ENCODE measurements at regions not wholly inside any gene's neighbourhood (a gene's known extent, or its start where the extent isn't known, plus 50 kb on each side); places are given as distances from the start of the nearest gene placed in this dataset.
"Not testable (repeated sequence)": the region's sequence is repeated elsewhere in the genome, so short reads cannot be mapped to it uniquely, and the experiment has no call there.

DNA sequence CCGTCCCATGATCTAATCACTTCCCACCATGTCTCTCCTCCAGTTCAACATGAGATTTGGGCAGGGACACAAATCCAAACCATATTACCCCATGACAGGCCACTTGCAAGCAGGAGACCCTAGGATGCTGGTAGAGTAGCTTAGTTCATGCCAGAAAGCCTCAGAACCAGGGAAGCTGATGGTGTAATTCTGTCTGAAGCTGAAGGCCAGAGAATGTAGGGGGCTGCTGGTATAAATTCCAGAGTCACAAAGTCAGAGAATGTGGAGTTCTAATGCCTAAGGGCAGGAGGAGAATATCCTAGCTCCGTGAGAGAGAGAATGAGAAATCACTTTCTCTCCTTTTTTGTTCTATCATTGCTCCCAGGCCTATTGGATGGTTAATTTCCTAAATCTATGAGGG, 90.3 kb upstream of the IMPG1 start:
- no peak overlapping the region for H2BK12ac ChIP-seq (ENCODE audit: insufficient read length, low read depth, low read length)

DNA sequence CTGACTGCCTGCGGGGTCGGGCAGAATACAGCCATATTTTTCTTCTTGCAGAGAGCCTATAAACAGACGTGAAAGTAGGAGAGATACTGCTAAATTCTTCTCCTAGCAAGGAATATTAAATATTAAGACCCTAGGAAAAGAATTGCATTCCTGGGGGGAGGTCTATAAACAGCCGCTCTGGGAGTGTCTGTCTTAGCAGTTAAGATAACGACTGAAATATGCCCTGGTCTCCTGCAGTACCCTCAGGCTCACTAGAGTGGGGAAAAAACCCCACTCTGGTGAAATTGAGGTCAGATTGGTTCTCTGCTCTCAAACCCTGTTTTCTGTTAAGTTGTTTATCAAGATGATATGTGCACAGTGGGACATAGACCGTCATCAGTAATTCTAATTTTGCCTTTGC, 85.3 kb upstream of the IMPG1 start:
- not testable (repeated sequence) for H3K27me3 Mint-ChIP-seq (ENCODE audit: low read depth); H3K79me1 ChIP-seq (ENCODE audit: insufficient read depth, low read depth, low read length, poor library complexity, severe bottlenecking); H3K4me1 ChIP-seq (ENCODE audit: insufficient read depth, low read length); H4K5ac ChIP-seq (ENCODE audit: insufficient read length, low read depth, low read length); H2BK15ac ChIP-seq (ENCODE audit: low read depth, low read length); H3K14ac ChIP-seq (ENCODE audit: insufficient read depth, low read length); H3K56ac ChIP-seq (ENCODE audit: insufficient read length, low read depth, low read length); H3K79me2 ChIP-seq (ENCODE audit: insufficient read depth, low read length); H4K8ac ChIP-seq (replicated peaks; ENCODE audit: insufficient read length, low read depth, low read length); DNase-seq; H3K23me2 ChIP-seq (ENCODE audit: insufficient read length, low read depth, low read length, poor library complexity, severe bottlenecking); H3K4me2 ChIP-seq (ENCODE audit: insufficient read depth, insufficient read length, low read length); H3K27me3 ChIP-seq (ENCODE audit: insufficient read depth, low read length); H3K23ac ChIP-seq (ENCODE audit: insufficient read length, low read depth, low read length); H3K9ac ChIP-seq (ENCODE audit: extremely low read depth, insufficient read length, low read length); H3T11ph ChIP-seq (ENCODE audit: low read length); H3K4ac ChIP-seq (ENCODE audit: low read depth, low read length); H2AK5ac ChIP-seq (ENCODE audit: insufficient read length, low read length); H2BK5ac ChIP-seq (ENCODE audit: insufficient read length, low read length); H3K4me1 Mint-ChIP-seq; H4K91ac ChIP-seq (ENCODE audit: insufficient read length, low read depth, low read length); H2AFZ ChIP-seq (ENCODE audit: low read length); H3K4me3 Mint-ChIP-seq; H2BK120ac ChIP-seq (ENCODE audit: low read depth, low read length, poor library complexity, severe bottlenecking); H3K27ac ChIP-seq (ENCODE audit: insufficient read length, low read depth, low read length); H2BK12ac ChIP-seq (ENCODE audit: insufficient read length, low read depth, low read length); H3K9me3 ChIP-seq (ENCODE audit: control insufficient read depth, low read depth, low read length); H4K20me1 ChIP-seq (ENCODE audit: control insufficient read depth, insufficient read depth, insufficient read length); H3K27ac Mint-ChIP-seq; H2BK20ac ChIP-seq (ENCODE audit: low read depth, low read length, poor library complexity, severe bottlenecking); H3K18ac ChIP-seq (ENCODE audit: insufficient read length, low read depth, low read length)
- H3K36me3 Mint-ChIP-seq (ENCODE audit: insufficient read depth in 1 of 3, low read depth in 3 of 3): peaks cover 9 to 18% (median 13%) of the 10 kb centered on the region in 3 experiments; a peak in 6 of 7 replicates
- no CpG with 5 or more reads among the region's 6 CpGs for WGBS (ENCODE audit: extremely low coverage, insufficient read length, low lambda C conversion rate)
- H3K9me3 Mint-ChIP-seq: peaks cover 22% of the 10 kb centered on the region in 2 experiments

More for the DNA sequence above, 90.3 kb upstream of the IMPG1 start:
- Mint-ChIP-seq H3K4me1 (no peaks in the 10 kb centered on the region), H3K4me3 (no peak overlapping the region), H3K27ac (no peak overlapping the region; a peak in 1 of 7 replicates), H3K27me3 (ENCODE audit: low read depth) (peaks cover 1% of the 10 kb centered on the region; the same call in 1 of the 2 replicates), H3K36me3 (ENCODE audit: insufficient read depth in 1 of 3, low read depth in 3 of 3) (peaks cover 9 to 11% (median 10%) of the 10 kb centered on the region in 3 experiments), H3K9me3 (peaks cover 19 to 22% of the 10 kb centered on the region in 2 experiments)
- no peaks in the 10 kb centered on the region; the same call in 1 of the 2 replicates for H3K27me3 ChIP-seq (ENCODE audit: insufficient read depth, low read length)
- no peaks in the 10 kb centered on the region for H3K23me2 ChIP-seq (ENCODE audit: insufficient read length, low read depth, low read length, poor library complexity, severe bottlenecking)
- no peak overlapping the region for H4K91ac ChIP-seq (ENCODE audit: insufficient read length, low read depth, low read length)
- no peak overlapping the region for H4K5ac ChIP-seq (ENCODE audit: insufficient read length, low read depth, low read length)
- H3K27ac ChIP-seq (ENCODE audit: insufficient read length, low read depth, low read length): no peak overlapping the region
- H3K9me3 ChIP-seq (ENCODE audit: control insufficient read depth, low read depth, low read length): no peaks in the 10 kb centered on the region
- H2BK5ac ChIP-seq (ENCODE audit: insufficient read length, low read length): no peak overlapping the region
- H3K79me2 ChIP-seq (ENCODE audit: insufficient read depth, low read length): no peaks in the 10 kb centered on the region
- H3K4me2 ChIP-seq (ENCODE audit: insufficient read depth, insufficient read length, low read length): no peak overlapping the region
- H3K18ac ChIP-seq (ENCODE audit: insufficient read length, low read depth, low read length): no peak overlapping the region
- no peak overlapping the region for H3T11ph ChIP-seq (ENCODE audit: low read length)
- no peaks in the 10 kb centered on the region for H3K79me1 ChIP-seq (ENCODE audit: insufficient read depth, low read depth, low read length, poor library complexity, severe bottlenecking)
- H3K4me1 ChIP-seq (ENCODE audit: insufficient read depth, low read length): no peaks in the 10 kb centered on the region
- no peak overlapping the region for H4K8ac ChIP-seq (replicated peaks; ENCODE audit: insufficient read length, low read depth, low read length)
- no peak overlapping the region for H2AFZ ChIP-seq (ENCODE audit: low read length)
- no CpG with 5 or more reads among the region's 2 CpGs for WGBS (ENCODE audit: extremely low coverage, insufficient read length, low lambda C conversion rate)
- no peak overlapping the region for H2BK120ac ChIP-seq (ENCODE audit: low read depth, low read length, poor library complexity, severe bottlenecking)
- H2BK15ac ChIP-seq (ENCODE audit: low read depth, low read length): no peak overlapping the region
- no peak overlapping the region for H3K23ac ChIP-seq (ENCODE audit: insufficient read length, low read depth, low read length)
- TF ChIP-seq CTCF (conservative IDR thresholded peaks at IDR 0.05): no peak
- no peak overlapping the region for H3K9ac ChIP-seq (ENCODE audit: extremely low read depth, insufficient read length, low read length)
- H3K56ac ChIP-seq (ENCODE audit: insufficient read length, low read depth, low read length): no peak overlapping the region
- no peak overlapping the region for H2AK5ac ChIP-seq (ENCODE audit: insufficient read length, low read length)
- H4K20me1 ChIP-seq (ENCODE audit: control insufficient read depth, insufficient read depth, insufficient read length): no peaks in the 10 kb centered on the region
- H3K14ac ChIP-seq (ENCODE audit: insufficient read depth, low read length): no peak overlapping the region
- H2BK20ac ChIP-seq (ENCODE audit: low read depth, low read length, poor library complexity, severe bottlenecking): no peak overlapping the region
- no peak for DNase-seq
- no peak overlapping the region for H3K4ac ChIP-seq (ENCODE audit: low read depth, low read length)

Measured in H9 (cell line).